GM12878 (cell line): ENCODE measurements at regions not wholly inside any gene's neighbourhood (a gene's known extent, or its start where the extent isn't known, plus 50 kb on each side); places are given as distances from the start of the nearest gene placed in this dataset.

Source experiments
- ATAC-seq: fragments of 200-7000 bp; cut with Tn5 transposase; 3 replicates; pipeline ENCODE4 v1.9.1; 2020; ENCODE audit warnings: mild to moderate bottlenecking, moderate library complexity
- BruUV-seq: library from RNA; stranded (reverse); fragments of 400-500 nt; replicated peaks from 2 replicates; lab custom pipeline; 2021; lab: Mats Ljungman, UMichigan
- CTCF ChIA-PET: fragments of 300-600 bp; sonication (Branson Sonifier 250); formaldehyde crosslinking; extraction: SDS; loops from one replicate; lab custom pipeline; 2021; ENCODE audit warnings: inconsistent platforms; lab: Yijun Ruan, JAX
- POLR2A ChIA-PET: fragments of 350-600 bp; formaldehyde crosslinking; extraction: SDS; loops from one replicate; lab custom pipeline; 2021; ENCODE audit warnings: inconsistent platforms; lab: Charles Lee
- RAD21 ChIA-PET: fragments of 300-600 bp; sonication (Branson Sonifier 250); formaldehyde crosslinking; loops from one replicate; lab custom pipeline; 2023; ENCODE audit warnings: antibody characterized with exemption; ENCODE audit not compliant: unreplicated experiment; lab: Charles Lee
- SMC1A ChIA-PET: fragments of 300-600 bp; sonication (Branson Sonifier 250); formaldehyde crosslinking; loops from one replicate; lab custom pipeline; 2023; ENCODE audit not compliant: unreplicated experiment, uncharacterized antibody; lab: Charles Lee
- DNase-seq: peaks from one replicate; pipeline ENCODE4 v3.0.0-alpha.2; 2011; ENCODE audit warnings: low read depth, low spot score
- FAIRE-seq: peaks from 3 replicates; lab custom pipeline; 2011; peaks lifted over from hg19 to GRCh38; lab: Jason Lieb, UNC
- H2AFZ ChIP-seq: 2 replicates; pipeline ENCODE4 v1.6.0; 2011; ENCODE audit warnings: low read depth, low read length, control low read depth; ENCODE audit not compliant: control insufficient read depth
- H3K27ac ChIP-seq: 2 replicates; pipeline ENCODE4 v1.5.1; 2011; ENCODE audit warnings: control low read depth; ENCODE audit not compliant: control insufficient read depth, insufficient read depth
- H3K27me3 ChIP-seq, 2 experiments: replicated peaks in 1 of 2; 2 replicates each; pipeline versions ENCODE4 v1.6.0 to v1.6.1; 2011; ENCODE audit warnings: low read length in 1 of 2; ENCODE audit not compliant: control insufficient read depth in 2 of 2, insufficient read depth in 2 of 2
- H3K36me3 ChIP-seq, 2 experiments: 2 replicates each; pipeline ENCODE4 v1.5.1; 2011; ENCODE audit warnings: low read length in 1 of 2; ENCODE audit not compliant: control insufficient read depth in 2 of 2, insufficient read depth in 2 of 2
- H3K4me1 ChIP-seq: 2 replicates; pipeline ENCODE4 v1.6.1; 2011; ENCODE audit warnings: mild to moderate bottlenecking, low read length, moderate library complexity, mixed read lengths; ENCODE audit not compliant: control insufficient read depth, insufficient read depth
- H3K4me2 ChIP-seq: 2 replicates; pipeline ENCODE4 v1.6.0; 2011; ENCODE audit warnings: control low read depth; ENCODE audit not compliant: control insufficient read depth, insufficient read depth
- H3K4me3 ChIP-seq: fragments of 200-600 bp; sonication (generic); 2 replicates; pipeline ENCODE4 v1.5.1; 2016
- H3K79me2 ChIP-seq: 2 replicates; pipeline ENCODE4 v1.6.0; 2011; ENCODE audit warnings: low read length; ENCODE audit not compliant: control insufficient read depth, insufficient read depth
- H3K9ac ChIP-seq: 2 replicates; pipeline ENCODE4 v1.8.0; 2011; ENCODE audit warnings: low read length, control low read depth, mixed read lengths; ENCODE audit not compliant: control insufficient read depth, insufficient read depth
- H3K9me3 ChIP-seq: replicated peaks from 3 replicates; pipeline ENCODE4 v1.5.1; 2011; ENCODE audit warnings: mild to moderate bottlenecking, low read length; ENCODE audit not compliant: control insufficient read depth, insufficient read depth
- H4K20me1 ChIP-seq: 2 replicates; pipeline ENCODE4 v1.6.0; 2011; ENCODE audit not compliant: control insufficient read depth, insufficient read depth
- CBFB ChIP-seq: IDR thresholded peaks from 2 replicates; pipeline ENCODE4 v1.6.1; 2016; ENCODE audit warnings: antibody characterized with exemption, low read depth
- CBX5 ChIP-seq: sonication (generic); IDR thresholded peaks from 2 replicates; pipeline ENCODE4 v1.6.1; 2016; ENCODE audit warnings: low read depth, moderate library complexity, mild to moderate bottlenecking, inconsistent platforms
- CHD2 ChIP-seq: IDR thresholded peaks from 2 replicates; pipeline ENCODE4 v1.6.1; 2011; ENCODE audit warnings: low read depth, low read length, improper control_type of control experiment, borderline replicate concordance
- MEF2B ChIP-seq: fragments of 450-650 bp; IDR thresholded peaks from 2 replicates; pipeline ENCODE4 v1.6.1; 2018; ENCODE audit warnings: mild to moderate bottlenecking, moderate library complexity; ENCODE audit not compliant: partially characterized antibody, poor library complexity, severe bottlenecking
- WGBS: methylation state at CpG from one replicate; pipeline ENCODE4 v1.1.6; 2016; ENCODE audit warnings: low lambda C conversion rate; ENCODE audit not compliant: insufficient replicate concordance, insufficient coverage; ENCODE audit errors: missing lambda C conversion rate; 5-methylcytosine and 5-hydroxymethylcytosine counted together
- in situ Hi-C: fragments of 300-500 bp; cut with MboI; formaldehyde crosslinking; loops from 9 replicates; pipeline ENCODE4 v1.14.3; 2018; ENCODE audit warnings: mixed read lengths
- intact Hi-C: fragments of 100-400 bp; cut with micrococcal nuclease; formaldehyde crosslinking; loops from one replicate; pipeline ENCODE4 v1.14.2; 2022; ENCODE audit not compliant: unreplicated experiment
- TF ChIP-seq, protein P1 (sequence below): fragments of 150-350 bp; IDR thresholded peaks from 2 replicates; pipeline ENCODE4 v1.6.1; 2016; ENCODE audit warnings: low read depth, low read length
- TF ChIP-seq, protein P2 (sequence below): IDR thresholded peaks from 2 replicates; pipeline ENCODE4 v1.6.1; 2012; ENCODE audit warnings: improper control_type of control experiment, low read depth, low read length; ENCODE audit not compliant: insufficient replicate concordance

DNA sequence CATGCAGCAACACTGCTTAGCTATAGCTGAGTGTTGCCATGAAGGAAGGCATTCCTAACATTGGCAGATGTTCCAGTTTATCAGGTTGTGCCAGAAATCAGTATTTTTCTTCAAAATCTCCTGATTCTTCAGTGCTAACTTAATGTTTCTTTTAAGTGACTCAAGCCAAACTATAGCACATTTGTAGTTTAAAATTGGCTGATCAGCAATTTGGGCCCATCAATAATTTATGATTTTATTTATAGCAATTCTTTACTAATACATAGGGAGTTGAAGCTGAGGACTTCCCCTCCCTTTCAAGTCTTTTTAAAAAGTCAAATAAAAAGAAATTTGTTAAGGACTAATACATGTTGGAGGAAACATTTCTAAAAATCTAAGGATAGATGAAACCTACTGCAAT, 383.8 kb upstream of the KHDRBS2 start (continued):
- TF ChIP-seq, protein P1, sequence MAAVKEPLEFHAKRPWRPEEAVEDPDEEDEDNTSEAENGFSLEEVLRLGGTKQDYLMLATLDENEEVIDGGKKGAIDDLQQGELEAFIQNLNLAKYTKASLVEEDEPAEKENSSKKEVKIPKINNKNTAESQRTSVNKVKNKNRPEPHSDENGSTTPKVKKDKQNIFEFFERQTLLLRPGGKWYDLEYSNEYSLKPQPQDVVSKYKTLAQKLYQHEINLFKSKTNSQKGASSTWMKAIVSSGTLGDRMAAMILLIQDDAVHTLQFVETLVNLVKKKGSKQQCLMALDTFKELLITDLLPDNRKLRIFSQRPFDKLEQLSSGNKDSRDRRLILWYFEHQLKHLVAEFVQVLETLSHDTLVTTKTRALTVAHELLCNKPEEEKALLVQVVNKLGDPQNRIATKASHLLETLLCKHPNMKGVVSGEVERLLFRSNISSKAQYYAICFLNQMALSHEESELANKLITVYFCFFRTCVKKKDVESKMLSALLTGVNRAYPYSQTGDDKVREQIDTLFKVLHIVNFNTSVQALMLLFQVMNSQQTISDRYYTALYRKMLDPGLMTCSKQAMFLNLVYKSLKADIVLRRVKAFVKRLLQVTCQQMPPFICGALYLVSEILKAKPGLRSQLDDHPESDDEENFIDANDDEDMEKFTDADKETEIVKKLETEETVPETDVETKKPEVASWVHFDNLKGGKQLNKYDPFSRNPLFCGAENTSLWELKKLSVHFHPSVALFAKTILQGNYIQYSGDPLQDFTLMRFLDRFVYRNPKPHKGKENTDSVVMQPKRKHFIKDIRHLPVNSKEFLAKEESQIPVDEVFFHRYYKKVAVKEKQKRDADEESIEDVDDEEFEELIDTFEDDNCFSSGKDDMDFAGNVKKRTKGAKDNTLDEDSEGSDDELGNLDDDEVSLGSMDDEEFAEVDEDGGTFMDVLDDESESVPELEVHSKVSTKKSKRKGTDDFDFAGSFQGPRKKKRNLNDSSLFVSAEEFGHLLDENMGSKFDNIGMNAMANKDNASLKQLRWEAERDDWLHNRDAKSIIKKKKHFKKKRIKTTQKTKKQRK: no peak
- TF ChIP-seq CHD2 (no peak), CBFB (no peak)

DNA sequence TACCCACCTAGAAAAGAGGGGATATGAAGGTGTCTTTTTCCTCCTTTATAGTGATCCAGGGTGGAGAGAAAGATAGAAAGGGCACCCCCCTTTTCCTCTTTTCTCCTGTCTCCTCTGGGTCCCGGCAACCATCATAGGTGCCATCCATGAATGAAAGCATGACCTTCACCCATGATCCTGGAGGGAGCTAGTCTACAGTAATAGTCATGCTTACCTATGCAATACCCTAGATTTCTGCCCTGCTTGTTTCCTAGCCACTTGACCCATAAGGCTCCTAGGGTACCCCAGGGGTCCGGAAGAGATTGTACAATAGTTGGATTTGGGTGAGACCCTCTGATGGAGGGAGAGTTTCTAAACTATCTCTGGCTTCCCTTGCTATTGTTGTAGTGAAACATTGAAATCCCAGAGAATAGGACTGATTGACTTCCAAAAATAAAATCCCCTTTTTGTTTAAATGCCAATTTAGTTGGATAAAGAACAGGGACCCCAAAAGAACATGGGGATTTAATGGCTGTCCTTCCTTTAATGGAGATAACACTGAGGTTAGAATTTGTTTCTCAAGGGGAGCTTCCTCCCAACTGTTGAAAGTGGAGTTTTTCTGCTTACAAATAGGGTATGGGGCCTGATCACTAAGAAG, 366.8 kb upstream of the KHDRBS2 start:
- intact Hi-C loops: no loop called here
- ChIA-PET POLR2A (no interaction called here), RAD21 (no interaction called here), CTCF (no interaction called here), SMC1A (no interaction called here)
- DNase-seq (no peak), FAIRE-seq (no peak), ATAC-seq (no peak)
- 49% methylated on average over 2 of the region's 2 CpGs for WGBS
- Histone ChIP-seq H3K4me2 (no peak overlapping the region), H3K36me3 (no peaks in the 10 kb centered on the region), H3K4me1 (no peaks in the 10 kb centered on the region), H3K9ac (no peak overlapping the region), H3K79me2 (no peaks in the 10 kb centered on the region), H3K27me3 (no peaks in the 10 kb centered on the region), H4K20me1 (no peaks in the 10 kb centered on the region), H2AFZ (no peak overlapping the region), H3K27ac (no peak overlapping the region), H3K9me3 (peaks cover 4% of the 10 kb centered on the region; the same call in 1 of the 3 replicates), H3K4me3 (no peak overlapping the region)
- BruUV-seq: no TSS peak
- TF ChIP-seq, protein P1: 0 out of 2 replicates have a peak, but pooled peaks have one; percentile 19
- peak; percentile 98 for TF ChIP-seq CBX5
- no peak for TF ChIP-seq MEF2B
- TF ChIP-seq, protein P2, sequence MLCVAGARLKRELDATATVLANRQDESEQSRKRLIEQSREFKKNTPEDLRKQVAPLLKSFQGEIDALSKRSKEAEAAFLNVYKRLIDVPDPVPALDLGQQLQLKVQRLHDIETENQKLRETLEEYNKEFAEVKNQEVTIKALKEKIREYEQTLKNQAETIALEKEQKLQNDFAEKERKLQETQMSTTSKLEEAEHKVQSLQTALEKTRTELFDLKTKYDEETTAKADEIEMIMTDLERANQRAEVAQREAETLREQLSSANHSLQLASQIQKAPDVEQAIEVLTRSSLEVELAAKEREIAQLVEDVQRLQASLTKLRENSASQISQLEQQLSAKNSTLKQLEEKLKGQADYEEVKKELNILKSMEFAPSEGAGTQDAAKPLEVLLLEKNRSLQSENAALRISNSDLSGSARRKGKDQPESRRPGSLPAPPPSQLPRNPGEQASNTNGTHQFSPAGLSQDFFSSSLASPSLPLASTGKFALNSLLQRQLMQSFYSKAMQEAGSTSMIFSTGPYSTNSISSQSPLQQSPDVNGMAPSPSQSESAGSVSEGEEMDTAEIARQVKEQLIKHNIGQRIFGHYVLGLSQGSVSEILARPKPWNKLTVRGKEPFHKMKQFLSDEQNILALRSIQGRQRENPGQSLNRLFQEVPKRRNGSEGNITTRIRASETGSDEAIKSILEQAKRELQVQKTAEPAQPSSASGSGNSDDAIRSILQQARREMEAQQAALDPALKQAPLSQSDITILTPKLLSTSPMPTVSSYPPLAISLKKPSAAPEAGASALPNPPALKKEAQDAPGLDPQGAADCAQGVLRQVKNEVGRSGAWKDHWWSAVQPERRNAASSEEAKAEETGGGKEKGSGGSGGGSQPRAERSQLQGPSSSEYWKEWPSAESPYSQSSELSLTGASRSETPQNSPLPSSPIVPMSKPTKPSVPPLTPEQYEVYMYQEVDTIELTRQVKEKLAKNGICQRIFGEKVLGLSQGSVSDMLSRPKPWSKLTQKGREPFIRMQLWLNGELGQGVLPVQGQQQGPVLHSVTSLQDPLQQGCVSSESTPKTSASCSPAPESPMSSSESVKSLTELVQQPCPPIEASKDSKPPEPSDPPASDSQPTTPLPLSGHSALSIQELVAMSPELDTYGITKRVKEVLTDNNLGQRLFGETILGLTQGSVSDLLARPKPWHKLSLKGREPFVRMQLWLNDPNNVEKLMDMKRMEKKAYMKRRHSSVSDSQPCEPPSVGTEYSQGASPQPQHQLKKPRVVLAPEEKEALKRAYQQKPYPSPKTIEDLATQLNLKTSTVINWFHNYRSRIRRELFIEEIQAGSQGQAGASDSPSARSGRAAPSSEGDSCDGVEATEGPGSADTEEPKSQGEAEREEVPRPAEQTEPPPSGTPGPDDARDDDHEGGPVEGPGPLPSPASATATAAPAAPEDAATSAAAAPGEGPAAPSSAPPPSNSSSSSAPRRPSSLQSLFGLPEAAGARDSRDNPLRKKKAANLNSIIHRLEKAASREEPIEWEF: no peak
- in situ Hi-C loops: no loop called here
